ENCODE measurements at regions not wholly inside any gene's neighbourhood (a gene's known extent, or its start where the extent isn't known, plus 50 kb on each side); places are given as distances from the start of the nearest gene placed in this dataset.
"Not testable (repeated sequence)": the region's sequence is repeated elsewhere in the genome, so short reads cannot be mapped to it uniquely, and the experiment has no call there.

DNA sequence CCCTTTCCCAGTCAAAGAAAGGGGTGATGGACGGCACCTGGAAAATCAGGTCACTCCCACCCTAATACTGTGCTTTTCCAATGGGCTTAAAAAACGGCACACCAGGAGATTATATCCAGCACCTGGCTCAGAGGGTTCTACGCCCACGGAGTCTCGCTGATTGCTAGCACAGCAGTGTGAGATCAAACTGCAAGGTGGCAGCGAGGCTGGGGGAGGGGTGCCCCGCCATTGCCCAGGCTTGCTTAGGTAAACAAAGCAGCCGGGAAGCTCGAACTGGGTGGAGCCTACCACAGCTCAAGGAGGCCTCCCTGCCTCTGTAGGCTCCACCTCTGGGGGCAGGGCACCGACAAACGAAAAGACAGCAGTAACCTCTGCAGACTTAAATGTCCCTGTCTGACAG is 164.4 kb upstream of the SOX6 start:
- ATAC-seq, H3K9me3 Mint-ChIP-seq, H3K27ac Mint-ChIP-seq, H3K36me3 Mint-ChIP-seq, H3K4me1 Mint-ChIP-seq, H3K27me3 Mint-ChIP-seq, H3K4me3 Mint-ChIP-seq: not testable (repeated sequence)

DNA sequence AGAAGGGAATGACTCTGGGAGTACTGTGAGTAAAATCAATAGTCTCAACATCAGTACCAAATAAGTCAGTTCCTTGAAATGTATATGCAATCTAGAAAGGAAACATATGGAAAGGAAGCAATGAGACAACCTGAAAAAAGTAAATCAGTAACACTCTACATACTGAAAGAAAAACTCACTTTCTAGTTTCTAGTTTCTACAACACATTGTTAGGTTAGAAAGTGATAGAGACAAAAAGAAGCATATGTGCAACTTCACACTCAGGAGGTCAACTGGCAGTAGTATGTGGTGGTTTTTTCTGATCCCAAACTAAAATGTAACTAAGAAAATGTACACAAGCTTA is 156.5 kb upstream of the SOX6 start:
- no peaks in the 10 kb centered on the region for H3K27me3 Mint-ChIP-seq
- no peak overlapping the region for H3K4me3 Mint-ChIP-seq
- H3K27ac Mint-ChIP-seq = no peak overlapping the region
- ATAC-seq = no peak
- peaks cover 3% of the 10 kb centered on the region for H3K9me3 Mint-ChIP-seq
- no peaks in the 10 kb centered on the region for H3K4me1 Mint-ChIP-seq
- no peaks in the 10 kb centered on the region for H3K36me3 Mint-ChIP-seq

DNA sequence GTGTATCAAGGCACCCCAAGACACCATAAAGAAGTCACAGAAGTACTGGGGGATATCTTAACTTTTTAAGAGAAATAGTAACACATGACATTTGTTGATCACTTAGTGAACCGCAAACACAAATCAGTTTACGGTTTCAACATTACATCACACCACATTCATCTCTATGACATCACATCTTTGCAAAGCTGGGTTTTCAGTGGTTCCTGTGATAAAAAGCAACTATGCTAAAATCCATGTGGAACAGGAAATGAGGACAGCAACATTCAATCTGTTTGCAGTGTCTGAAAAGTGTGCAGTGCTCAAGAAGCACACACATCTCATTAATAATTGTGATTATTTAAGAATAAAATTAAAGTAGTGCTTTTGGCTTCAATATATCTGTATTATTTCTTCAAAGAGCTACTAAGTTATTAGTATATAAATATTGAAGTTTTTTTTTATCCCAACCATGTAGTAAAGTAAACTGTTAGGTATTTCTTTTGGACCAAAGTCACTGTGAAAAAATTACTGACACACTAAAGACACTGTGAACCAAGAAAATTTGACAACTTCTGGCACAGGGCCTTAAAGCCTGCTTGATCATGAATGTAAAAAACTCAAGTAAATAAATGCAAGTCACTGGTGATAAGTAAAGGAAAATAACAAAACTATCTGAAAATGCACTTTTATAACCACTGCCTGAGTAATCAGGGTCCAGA is 156.0 kb upstream of the SOX6 start:
- no peak overlapping the region for H3K27ac Mint-ChIP-seq
- ATAC-seq = no peak
- no peak overlapping the region for H3K4me3 Mint-ChIP-seq
- H3K9me3 Mint-ChIP-seq = peaks cover 5% of the 10 kb centered on the region
- H3K36me3 Mint-ChIP-seq = no peaks in the 10 kb centered on the region
- H3K4me1 Mint-ChIP-seq = no peaks in the 10 kb centered on the region
- no peaks in the 10 kb centered on the region for H3K27me3 Mint-ChIP-seq

DNA sequence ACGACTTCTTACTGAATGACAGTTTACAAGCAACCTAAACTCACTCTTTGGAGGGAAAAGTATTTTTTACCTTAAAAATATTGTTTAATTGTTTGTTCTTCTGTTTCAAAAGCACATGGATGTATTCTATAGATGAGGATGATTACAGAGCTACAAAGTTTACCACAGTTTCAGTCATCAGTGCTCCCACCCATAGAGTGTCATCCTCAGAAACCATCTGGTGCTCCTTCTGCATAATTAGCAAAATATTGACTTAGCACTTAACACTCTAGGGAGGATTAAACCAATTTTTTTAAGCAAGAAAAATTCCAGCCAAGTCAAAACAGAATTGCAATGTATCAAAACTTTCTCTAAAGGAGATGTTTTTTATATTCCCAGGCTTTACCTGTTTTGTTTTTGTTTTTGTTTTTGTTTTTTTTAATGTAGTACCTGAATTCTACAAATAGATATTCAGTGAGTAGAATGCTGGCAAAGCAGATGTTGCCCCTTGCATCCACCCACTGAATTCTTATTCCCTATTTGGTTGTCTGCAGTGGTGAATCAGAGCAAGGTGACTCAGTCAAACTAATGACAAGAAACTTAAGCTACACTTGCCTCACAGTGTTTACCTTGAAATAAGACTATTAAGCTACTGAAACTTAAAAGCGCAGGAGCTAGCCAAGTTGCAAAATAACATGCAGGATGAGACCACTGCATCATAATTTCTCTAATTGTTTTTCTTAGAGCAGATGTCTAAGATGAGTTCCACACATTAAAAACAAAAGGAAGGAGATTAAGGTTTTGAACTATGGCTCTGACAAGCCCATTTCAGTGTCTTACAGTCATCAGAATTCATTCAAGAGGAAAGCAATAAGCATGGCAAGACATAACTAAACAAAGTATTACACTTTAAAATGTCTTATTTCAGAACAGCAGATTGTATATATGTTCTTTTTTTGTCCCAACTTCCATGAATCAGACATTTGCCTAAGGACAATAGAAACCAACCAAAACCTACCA is 155.1 kb upstream of the SOX6 start:
- H3K27ac Mint-ChIP-seq = no peak overlapping the region
- peaks cover 9% of the 10 kb centered on the region for H3K9me3 Mint-ChIP-seq
- H3K4me3 Mint-ChIP-seq = no peak overlapping the region
- H3K4me1 Mint-ChIP-seq = no peaks in the 10 kb centered on the region
- H3K27me3 Mint-ChIP-seq = no peaks in the 10 kb centered on the region
- ATAC-seq = no peak
- H3K36me3 Mint-ChIP-seq = no peaks in the 10 kb centered on the region

DNA sequence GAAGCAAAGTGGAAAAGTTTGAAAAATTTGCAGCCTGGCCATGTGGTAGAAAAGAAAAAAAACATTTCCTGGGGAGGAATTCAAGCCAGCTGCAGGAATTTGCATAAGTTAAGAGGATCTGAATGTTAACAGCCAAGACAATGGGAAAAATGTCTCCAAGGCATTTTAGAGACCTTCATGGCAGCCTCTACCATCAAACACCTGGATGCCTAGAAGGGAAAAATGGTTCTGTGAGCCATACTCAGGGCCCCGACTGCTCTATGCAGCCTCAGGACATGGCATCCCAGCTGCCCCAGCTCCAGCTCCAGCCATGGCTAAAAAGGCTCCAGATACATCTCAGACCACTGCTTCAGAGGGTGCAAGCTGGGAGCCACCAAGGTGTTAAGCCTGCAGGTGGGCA is 149.1 kb upstream of the SOX6 start:
- no peak overlapping the region for H3K4me3 Mint-ChIP-seq
- H3K27me3 Mint-ChIP-seq = no peaks in the 10 kb centered on the region
- ATAC-seq = no peak
- H3K4me1 Mint-ChIP-seq = no peaks in the 10 kb centered on the region
- no peaks in the 10 kb centered on the region for H3K36me3 Mint-ChIP-seq
- peaks cover 25% of the 10 kb centered on the region for H3K9me3 Mint-ChIP-seq
- H3K27ac Mint-ChIP-seq = no peak overlapping the region

DNA sequence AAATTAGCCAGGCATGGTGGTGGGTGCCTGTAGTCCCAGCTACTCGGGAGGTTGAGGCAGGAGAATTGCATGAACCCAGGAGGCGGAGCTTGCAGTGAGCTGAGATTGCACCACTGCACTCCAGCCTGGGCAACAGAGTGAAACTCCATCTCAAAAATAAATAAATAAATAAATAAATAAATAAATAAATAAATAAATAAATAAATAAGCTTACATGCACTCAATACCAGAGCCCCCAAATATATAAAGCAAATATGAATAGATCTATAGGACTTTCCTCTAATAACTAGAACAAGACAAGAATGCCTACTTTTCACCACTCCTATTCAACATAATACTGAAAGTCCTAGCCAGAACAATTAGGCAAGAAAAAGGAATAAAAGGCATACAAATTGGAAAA is 147.5 kb upstream of the SOX6 start:
- H3K36me3 Mint-ChIP-seq, H3K27ac Mint-ChIP-seq, ATAC-seq, H3K4me1 Mint-ChIP-seq, H3K27me3 Mint-ChIP-seq, H3K4me3 Mint-ChIP-seq: not testable (repeated sequence)
- H3K9me3 Mint-ChIP-seq = peaks cover 32% of the 10 kb centered on the region

DNA sequence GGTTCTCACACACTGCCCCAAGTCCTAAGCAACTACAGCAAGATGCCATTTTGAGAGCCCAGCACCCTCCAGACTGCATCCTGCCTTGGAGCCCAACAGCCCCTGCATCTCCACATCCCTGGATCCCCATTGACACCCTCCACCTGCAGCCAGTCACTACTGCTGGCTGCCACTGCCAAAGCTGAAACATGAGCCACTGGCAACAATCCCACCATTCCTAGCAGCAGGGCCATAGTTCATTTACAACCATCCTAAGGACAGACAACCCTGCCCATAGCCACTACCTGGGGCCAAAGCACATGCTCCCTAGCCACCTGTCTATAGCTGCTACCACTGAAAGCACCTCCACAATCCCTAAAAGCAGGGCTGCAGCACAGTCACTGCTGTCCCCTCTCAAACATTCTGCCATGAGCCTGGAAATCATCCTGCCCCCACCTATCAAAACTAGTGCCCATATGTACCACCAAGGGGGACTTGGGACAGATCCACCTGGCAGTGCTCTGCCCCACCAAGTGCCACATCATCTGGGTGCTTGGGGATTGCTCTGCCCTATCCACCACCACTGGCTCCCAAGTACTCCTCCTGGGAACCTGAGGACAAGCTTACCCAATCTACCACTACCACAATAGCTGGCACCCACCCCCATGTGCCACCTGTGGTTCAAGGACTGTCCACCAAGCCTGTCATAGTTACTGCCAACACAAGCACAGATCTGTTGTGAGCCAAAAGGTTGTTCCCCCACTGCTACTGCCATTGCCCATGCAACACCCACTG is 138.8 kb upstream of the SOX6 start:
- H3K9me3 Mint-ChIP-seq = peaks cover 7% of the 10 kb centered on the region
- H3K27ac Mint-ChIP-seq = no peak overlapping the region
- no peaks in the 10 kb centered on the region for H3K27me3 Mint-ChIP-seq
- no peaks in the 10 kb centered on the region for H3K4me1 Mint-ChIP-seq
- no peaks in the 10 kb centered on the region for H3K36me3 Mint-ChIP-seq
- ATAC-seq = no peak
- no peak overlapping the region for H3K4me3 Mint-ChIP-seq

DNA sequence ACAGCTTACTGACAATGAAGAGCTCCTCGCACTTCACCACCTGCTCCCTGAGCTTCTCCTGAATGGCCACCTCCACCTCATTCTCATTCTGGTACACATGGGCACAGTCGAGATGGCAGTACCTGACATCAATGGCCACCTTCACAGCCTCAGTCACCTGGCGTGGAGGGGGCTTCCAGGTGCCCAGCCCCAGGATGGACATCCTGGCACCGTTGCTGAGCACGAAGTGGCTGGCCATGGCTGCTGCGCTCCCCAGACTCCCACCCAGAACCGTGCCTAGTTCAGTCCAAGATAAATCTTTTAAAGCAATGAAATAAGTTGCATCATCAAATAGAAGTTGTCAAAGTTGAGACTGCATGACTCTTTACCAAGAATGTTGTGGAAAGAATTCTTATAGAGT is 128.1 kb upstream of the SOX6 start:
- Mint-ChIP-seq H3K9me3 (no peaks in the 10 kb centered on the region), H3K4me1 (no peaks in the 10 kb centered on the region), H3K27ac (no peak overlapping the region), H3K4me3 (no peak overlapping the region), H3K27me3 (no peaks in the 10 kb centered on the region), H3K36me3 (no peaks in the 10 kb centered on the region)
- no peak for ATAC-seq

DNA sequence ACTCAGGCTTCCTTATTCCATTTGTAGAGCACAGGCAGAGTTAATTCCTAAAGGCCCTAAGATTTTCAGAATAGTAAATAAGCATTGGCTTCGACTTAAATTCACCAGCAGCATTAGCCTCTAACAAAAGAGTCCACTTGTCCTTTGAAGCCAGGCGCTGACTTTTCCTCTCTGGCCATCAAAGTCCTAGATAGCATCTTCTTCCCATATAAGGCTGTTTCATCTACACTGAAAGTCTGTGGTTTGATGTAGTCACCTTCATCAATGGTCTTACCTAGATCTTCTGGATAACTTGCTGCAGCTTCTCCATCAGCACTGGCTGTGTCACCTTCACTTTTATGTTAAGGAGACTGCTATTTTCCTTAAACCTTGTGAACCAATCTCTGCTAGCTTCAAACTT is 118.3 kb upstream of the SOX6 start:
- H3K4me3 Mint-ChIP-seq = no peak overlapping the region
- H3K36me3 Mint-ChIP-seq = no peaks in the 10 kb centered on the region
- H3K27me3 Mint-ChIP-seq = no peaks in the 10 kb centered on the region
- H3K27ac Mint-ChIP-seq = no peak overlapping the region
- H3K9me3 Mint-ChIP-seq = no peaks in the 10 kb centered on the region
- no peaks in the 10 kb centered on the region for H3K4me1 Mint-ChIP-seq
- no peak for ATAC-seq

DNA sequence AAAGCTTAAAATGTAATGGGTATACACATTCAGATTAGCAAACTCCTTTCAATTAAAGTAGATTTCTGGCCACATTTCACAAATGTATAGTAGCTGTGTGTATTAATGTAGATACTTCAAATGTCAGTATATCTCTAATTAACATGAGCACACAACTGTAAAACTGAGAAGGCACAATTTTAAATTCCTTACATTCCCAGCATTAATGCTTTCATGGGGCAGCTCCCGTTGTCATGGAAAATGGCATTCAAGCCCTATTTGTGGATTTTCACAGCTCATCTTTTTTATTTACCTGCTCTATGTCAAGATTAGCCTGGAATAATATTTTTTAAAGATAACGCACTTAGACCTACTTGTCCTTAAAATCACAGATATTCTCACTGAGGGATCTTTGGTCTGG is 113.6 kb upstream of the SOX6 start:
- Mint-ChIP-seq H3K9me3 (no peaks in the 10 kb centered on the region), H3K27me3 (no peaks in the 10 kb centered on the region), H3K27ac (no peak overlapping the region), H3K4me1 (no peaks in the 10 kb centered on the region), H3K36me3 (no peaks in the 10 kb centered on the region), H3K4me3 (no peak overlapping the region)
- ATAC-seq = no peak

DNA sequence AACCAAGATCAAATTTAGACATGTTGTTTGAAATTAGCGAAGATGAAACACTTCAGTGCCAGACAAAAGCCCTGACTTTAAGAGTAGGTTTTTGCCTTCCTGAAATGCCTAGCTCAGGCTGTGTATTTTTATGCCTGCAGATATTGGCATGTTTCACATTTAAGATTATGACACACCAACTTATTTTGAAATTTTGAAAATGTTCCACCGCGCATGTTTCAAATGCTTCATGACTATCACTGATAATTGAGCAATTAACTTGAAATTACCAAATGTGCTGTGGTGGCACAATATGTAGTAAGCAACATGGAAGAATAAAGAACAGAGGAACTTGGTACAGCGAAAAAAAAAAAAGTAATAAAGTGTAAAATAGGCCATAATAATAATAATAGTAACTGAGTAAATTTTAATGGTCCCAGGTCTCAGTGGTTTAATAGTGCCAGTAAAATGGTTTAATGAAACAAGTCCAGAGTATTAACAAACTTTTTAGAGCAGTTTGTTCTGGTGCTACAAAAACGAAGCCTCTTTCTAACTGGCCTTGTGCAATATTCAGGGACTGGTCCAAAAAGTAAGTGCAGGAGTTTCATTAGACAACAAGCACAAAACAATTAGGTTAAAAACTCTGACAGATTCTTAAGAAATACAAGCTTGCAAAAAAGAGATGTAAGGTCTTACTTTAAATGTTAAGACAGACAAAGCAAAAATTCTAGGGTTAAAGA is 112.5 kb upstream of the SOX6 start:
- Mint-ChIP-seq H3K4me1 (no peaks in the 10 kb centered on the region), H3K27ac (no peak overlapping the region), H3K9me3 (no peaks in the 10 kb centered on the region), H3K36me3 (no peaks in the 10 kb centered on the region), H3K27me3 (no peaks in the 10 kb centered on the region), H3K4me3 (no peak overlapping the region)
- ATAC-seq = no peak

DNA sequence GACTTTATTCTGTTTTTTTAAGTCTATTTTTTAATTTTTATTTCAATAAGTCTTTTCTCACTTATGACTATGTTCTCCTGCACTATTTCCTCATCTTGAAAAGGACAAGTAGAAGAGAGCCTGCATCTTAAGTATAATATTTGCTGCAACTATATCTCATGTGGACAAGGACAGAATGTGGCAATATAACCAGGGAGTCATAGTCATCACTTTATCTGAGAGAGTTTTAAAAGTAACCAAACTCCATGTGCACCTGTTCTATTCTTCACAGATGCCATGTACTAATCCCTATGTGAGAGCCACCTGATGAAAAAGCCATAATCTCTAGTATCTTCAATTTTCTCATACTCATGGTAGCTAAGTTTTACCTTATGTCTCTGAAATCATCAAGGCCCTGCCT is 104.2 kb upstream of the SOX6 start:
- Mint-ChIP-seq H3K9me3 (peaks cover 4% of the 10 kb centered on the region), H3K4me3 (no peak overlapping the region), H3K27me3 (no peaks in the 10 kb centered on the region), H3K4me1 (no peaks in the 10 kb centered on the region), H3K27ac (no peak overlapping the region), H3K36me3 (no peaks in the 10 kb centered on the region)
- no peak for ATAC-seq

DNA sequence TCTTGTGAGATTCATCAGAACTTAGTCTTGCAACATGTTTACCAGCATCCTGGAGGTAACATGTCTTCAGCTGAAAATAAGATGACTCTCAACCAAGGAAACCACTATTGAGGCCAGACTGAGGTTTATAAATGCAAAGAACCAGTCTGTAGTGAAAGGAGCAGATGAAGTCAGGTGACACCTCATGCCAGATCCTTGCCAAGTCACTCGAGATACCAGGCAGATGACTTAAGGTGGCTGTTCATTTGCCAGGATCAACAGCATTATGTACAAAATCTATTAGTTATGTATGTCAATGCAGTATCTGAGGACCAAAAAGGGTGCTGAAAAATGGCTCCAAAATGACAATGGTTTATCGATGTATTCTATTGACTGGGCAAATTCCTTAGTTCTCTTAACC is 100.0 kb upstream of the SOX6 start:
- H3K36me3 Mint-ChIP-seq = no peaks in the 10 kb centered on the region
- H3K9me3 Mint-ChIP-seq = peaks cover 2% of the 10 kb centered on the region
- H3K27ac Mint-ChIP-seq = no peak overlapping the region
- no peak overlapping the region for H3K4me3 Mint-ChIP-seq
- no peak for ATAC-seq
- H3K27me3 Mint-ChIP-seq = no peaks in the 10 kb centered on the region
- no peaks in the 10 kb centered on the region for H3K4me1 Mint-ChIP-seq

DNA sequence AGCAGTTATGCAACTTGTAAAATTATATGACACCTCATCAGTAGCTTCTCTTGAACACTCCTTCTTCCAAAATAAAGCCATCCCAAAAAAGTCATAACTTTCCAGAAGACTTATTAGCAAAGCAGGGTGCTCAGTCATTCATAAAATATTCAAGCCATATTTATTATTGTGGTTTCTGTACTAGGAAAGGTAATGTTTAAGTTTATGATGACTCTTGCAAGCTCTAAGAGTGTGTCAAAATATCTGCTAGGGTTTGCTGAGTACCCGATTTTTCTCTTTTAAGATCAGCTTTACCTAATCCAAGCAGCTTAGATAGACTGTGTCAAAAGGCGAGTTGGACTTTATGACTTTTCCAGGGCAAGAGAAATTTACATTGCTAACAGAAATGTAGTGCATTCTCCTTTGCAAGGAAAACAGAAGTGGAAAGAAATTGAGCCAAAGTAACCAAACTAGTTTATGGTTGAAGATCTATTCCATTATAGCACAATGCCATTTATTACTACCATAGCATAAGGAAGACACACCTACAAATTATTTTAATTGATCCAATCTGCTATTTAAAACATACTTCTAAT is 98.0 kb upstream of the SOX6 start:
- H3K27ac Mint-ChIP-seq = no peak overlapping the region
- no peaks in the 10 kb centered on the region for H3K4me1 Mint-ChIP-seq
- no peak overlapping the region for H3K4me3 Mint-ChIP-seq
- no peaks in the 10 kb centered on the region for H3K36me3 Mint-ChIP-seq
- no peaks in the 10 kb centered on the region for H3K27me3 Mint-ChIP-seq
- no peaks in the 10 kb centered on the region for H3K9me3 Mint-ChIP-seq
- ATAC-seq = no peak
